Liver (tissue), 8 donors: ENCODE measurements at regions not wholly inside any gene's neighbourhood (a gene's known extent, or its start where the extent isn't known, plus 50 kb on each side); places are given as distances from the start of the nearest gene placed in this dataset.

Experiments used
- DNase-seq: peaks from one replicate; pipeline ENCODE4 v3.0.0-alpha.2; 2017; ENCODE audit warnings: low spot score
- H3K27ac ChIP-seq, 2 donors: one replicate each; pipeline ENCODE4 v1.7.0; 2013; ENCODE audit warnings: inconsistent platforms in 2 of 2, low read length in 2 of 2, control low read depth in 1 of 2, low read depth in 1 of 2, mild to moderate bottlenecking in 1 of 2
- H3K27me3 ChIP-seq, 4 donors: one replicate each; pipeline versions ENCODE4 v1.6.1 to v1.7.0; 2013; ENCODE audit warnings: low read length in 3 of 4, inconsistent platforms in 1 of 4, mild to moderate bottlenecking in 1 of 4, moderate library complexity in 1 of 4; ENCODE audit not compliant: control insufficient read depth in 4 of 4, insufficient read depth in 4 of 4
- H3K36me3 ChIP-seq, 4 donors: one replicate each; pipeline versions ENCODE4 v1.6.1 to v1.7.0; 2013; ENCODE audit warnings: low read length in 3 of 4, mild to moderate bottlenecking in 3 of 4, low read depth in 1 of 4, moderate library complexity in 1 of 4; ENCODE audit not compliant: control insufficient read depth in 4 of 4, insufficient read depth in 3 of 4
- H3K4me1 ChIP-seq, 4 donors: one replicate each; pipeline versions ENCODE4 v1.6.1 to v1.7.0; 2013; ENCODE audit warnings: low read length in 3 of 4, mild to moderate bottlenecking in 3 of 4, moderate library complexity in 1 of 4; ENCODE audit not compliant: control insufficient read depth in 4 of 4, insufficient read depth in 4 of 4
- H3K4me3 ChIP-seq, 3 donors: one replicate each; pipeline versions ENCODE4 v1.6.1 to v1.7.0; 2013; ENCODE audit warnings: low read length in 3 of 3, control low read depth in 1 of 3, low read depth in 1 of 3, mild to moderate bottlenecking in 1 of 3
- H3K9ac ChIP-seq, 2 donors: one replicate each; pipeline ENCODE4 v1.7.0; 2013; ENCODE audit warnings: low read length in 2 of 2, mild to moderate bottlenecking in 2 of 2, moderate library complexity in 2 of 2, control low read depth in 1 of 2, low read depth in 1 of 2
- H3K9me3 ChIP-seq, 4 donors: one replicate each; pipeline versions ENCODE4 v1.6.1 to v1.7.0; 2013; ENCODE audit warnings: low read length in 3 of 4; ENCODE audit not compliant: control insufficient read depth in 4 of 4
- FOXA2 ChIP-seq: IDR thresholded peaks from 2 replicates; pipeline ENCODE4 v1.6.1; 2016; ENCODE audit warnings: antibody characterized with exemption
- GABPA ChIP-seq, 2 donors: IDR thresholded peaks in 1 of 2; conservative IDR thresholded peaks in 1 of 2; 2 replicates each; pipeline ENCODE4 v1.6.1; 2016; ENCODE audit warnings: antibody characterized with exemption in 2 of 2, mild to moderate bottlenecking in 1 of 2, moderate library complexity in 1 of 2
- HNF4G ChIP-seq: IDR thresholded peaks from 2 replicates; pipeline ENCODE4 v1.6.1; 2016; ENCODE audit warnings: antibody characterized with exemption
- NR2F2 ChIP-seq: IDR thresholded peaks from 2 replicates; pipeline ENCODE4 v1.6.1; 2016; ENCODE audit warnings: antibody characterized with exemption
- RXRA ChIP-seq, 2 donors: IDR thresholded peaks; 2 replicates each; pipeline ENCODE4 v1.6.1; 2017 to 2018; ENCODE audit warnings: antibody characterized with exemption in 2 of 2, mild to moderate bottlenecking in 1 of 2
- SP1 ChIP-seq: IDR thresholded peaks from 2 replicates; pipeline ENCODE4 v1.6.1; 2018; ENCODE audit warnings: antibody characterized with exemption, mild to moderate bottlenecking
- TAF1 ChIP-seq: conservative IDR thresholded peaks from 2 replicates; pipeline ENCODE4 v1.6.1; 2016; ENCODE audit warnings: antibody characterized with exemption, mild to moderate bottlenecking
- YY1 ChIP-seq: IDR thresholded peaks from 2 replicates; pipeline ENCODE4 v1.6.1; 2016; ENCODE audit warnings: antibody characterized with exemption, mild to moderate bottlenecking
- WGBS: extraction: QIAGEN DNeasy Blood & Tissue Kit; methylation state at CpG from one replicate; pipeline ENCODE4 v1.1.7; 2013; 5-methylcytosine and 5-hydroxymethylcytosine counted together
- TF ChIP-seq, protein P1 (sequence below): IDR thresholded peaks from 2 replicates; pipeline ENCODE4 v1.6.1; 2016; ENCODE audit warnings: antibody characterized with exemption
- TF ChIP-seq, protein P2 (sequence below): fragments of 150-350 bp; IDR thresholded peaks from 2 replicates; pipeline ENCODE4 v1.5.1; 2017; ENCODE audit warnings: improper control_type of control experiment, low read depth, low read length; ENCODE audit not compliant: missing input control
- TF ChIP-seq, protein P3 (sequence below): IDR thresholded peaks from 2 replicates; pipeline ENCODE4 v1.6.1; 2016; ENCODE audit warnings: antibody characterized with exemption, mild to moderate bottlenecking
- donor health status: healthy.
- donor health status: healthy.
- donor health status: healthy.
- donor health status: healthy.
- donor health status: healthy.

GRCh38 chr18:76056471-76057110 is 438.5 kb downstream of the ZNF516 start (continued):
- no peak for TF ChIP-seq HNF4G

GRCh38 chr18:76055578-76055977 is 439.5 kb downstream of the ZNF516 start:
- Histone ChIP-seq H3K27me3 (no peaks in the 10 kb centered on the region), H3K4me3 (no peak overlapping the region), H3K4me1 (no peaks in the 10 kb centered on the region), H3K27ac (no peak overlapping the region), H3K9ac (no peak overlapping the region), H3K36me3 (no peaks in the 10 kb centered on the region), H3K9me3 (no peaks in the 10 kb centered on the region)
- no peak for DNase-seq
- 78% methylated on average over 9 of the region's 9 CpGs for WGBS
- TF ChIP-seq NR2F2, result no peak
- TF ChIP-seq, protein P1, sequence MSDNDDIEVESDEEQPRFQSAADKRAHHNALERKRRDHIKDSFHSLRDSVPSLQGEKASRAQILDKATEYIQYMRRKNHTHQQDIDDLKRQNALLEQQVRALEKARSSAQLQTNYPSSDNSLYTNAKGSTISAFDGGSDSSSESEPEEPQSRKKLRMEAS, result no peak
- no peak for TF ChIP-seq HNF4G

GRCh38 chr18:76055025-76055424 is 440.0 kb downstream of the ZNF516 start:
- Histone ChIP-seq H3K27ac (no peak overlapping the region), H3K9me3 (no peaks in the 10 kb centered on the region), H3K4me3 (no peak overlapping the region), H3K4me1 (no peaks in the 10 kb centered on the region), H3K27me3 (no peaks in the 10 kb centered on the region), H3K9ac (no peak overlapping the region), H3K36me3 (no peaks in the 10 kb centered on the region)
- DNase-seq, result no peak
- TF ChIP-seq, protein P2, sequence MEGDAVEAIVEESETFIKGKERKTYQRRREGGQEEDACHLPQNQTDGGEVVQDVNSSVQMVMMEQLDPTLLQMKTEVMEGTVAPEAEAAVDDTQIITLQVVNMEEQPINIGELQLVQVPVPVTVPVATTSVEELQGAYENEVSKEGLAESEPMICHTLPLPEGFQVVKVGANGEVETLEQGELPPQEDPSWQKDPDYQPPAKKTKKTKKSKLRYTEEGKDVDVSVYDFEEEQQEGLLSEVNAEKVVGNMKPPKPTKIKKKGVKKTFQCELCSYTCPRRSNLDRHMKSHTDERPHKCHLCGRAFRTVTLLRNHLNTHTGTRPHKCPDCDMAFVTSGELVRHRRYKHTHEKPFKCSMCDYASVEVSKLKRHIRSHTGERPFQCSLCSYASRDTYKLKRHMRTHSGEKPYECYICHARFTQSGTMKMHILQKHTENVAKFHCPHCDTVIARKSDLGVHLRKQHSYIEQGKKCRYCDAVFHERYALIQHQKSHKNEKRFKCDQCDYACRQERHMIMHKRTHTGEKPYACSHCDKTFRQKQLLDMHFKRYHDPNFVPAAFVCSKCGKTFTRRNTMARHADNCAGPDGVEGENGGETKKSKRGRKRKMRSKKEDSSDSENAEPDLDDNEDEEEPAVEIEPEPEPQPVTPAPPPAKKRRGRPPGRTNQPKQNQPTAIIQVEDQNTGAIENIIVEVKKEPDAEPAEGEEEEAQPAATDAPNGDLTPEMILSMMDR, result no peak
- no peak for TF ChIP-seq TAF1
- no peak for TF ChIP-seq SP1
- TF ChIP-seq FOXA2, result no peak
- no peak for TF ChIP-seq RXRA (IDR thresholded peaks at IDR 0.05)
- TF ChIP-seq, protein P3, sequence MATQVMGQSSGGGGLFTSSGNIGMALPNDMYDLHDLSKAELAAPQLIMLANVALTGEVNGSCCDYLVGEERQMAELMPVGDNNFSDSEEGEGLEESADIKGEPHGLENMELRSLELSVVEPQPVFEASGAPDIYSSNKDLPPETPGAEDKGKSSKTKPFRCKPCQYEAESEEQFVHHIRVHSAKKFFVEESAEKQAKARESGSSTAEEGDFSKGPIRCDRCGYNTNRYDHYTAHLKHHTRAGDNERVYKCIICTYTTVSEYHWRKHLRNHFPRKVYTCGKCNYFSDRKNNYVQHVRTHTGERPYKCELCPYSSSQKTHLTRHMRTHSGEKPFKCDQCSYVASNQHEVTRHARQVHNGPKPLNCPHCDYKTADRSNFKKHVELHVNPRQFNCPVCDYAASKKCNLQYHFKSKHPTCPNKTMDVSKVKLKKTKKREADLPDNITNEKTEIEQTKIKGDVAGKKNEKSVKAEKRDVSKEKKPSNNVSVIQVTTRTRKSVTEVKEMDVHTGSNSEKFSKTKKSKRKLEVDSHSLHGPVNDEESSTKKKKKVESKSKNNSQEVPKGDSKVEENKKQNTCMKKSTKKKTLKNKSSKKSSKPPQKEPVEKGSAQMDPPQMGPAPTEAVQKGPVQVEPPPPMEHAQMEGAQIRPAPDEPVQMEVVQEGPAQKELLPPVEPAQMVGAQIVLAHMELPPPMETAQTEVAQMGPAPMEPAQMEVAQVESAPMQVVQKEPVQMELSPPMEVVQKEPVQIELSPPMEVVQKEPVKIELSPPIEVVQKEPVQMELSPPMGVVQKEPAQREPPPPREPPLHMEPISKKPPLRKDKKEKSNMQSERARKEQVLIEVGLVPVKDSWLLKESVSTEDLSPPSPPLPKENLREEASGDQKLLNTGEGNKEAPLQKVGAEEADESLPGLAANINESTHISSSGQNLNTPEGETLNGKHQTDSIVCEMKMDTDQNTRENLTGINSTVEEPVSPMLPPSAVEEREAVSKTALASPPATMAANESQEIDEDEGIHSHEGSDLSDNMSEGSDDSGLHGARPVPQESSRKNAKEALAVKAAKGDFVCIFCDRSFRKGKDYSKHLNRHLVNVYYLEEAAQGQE, result no peak
- no peak for TF ChIP-seq YY1
- TF ChIP-seq GABPA (IDR thresholded peaks at IDR 0.05 in 1 of 2, conservative IDR thresholded peaks at IDR 0.05 in 1 of 2), result no peak
- WGBS, result 81% methylated on average over 9 of the region's 9 CpGs
